ENCODE measurements at regions not wholly inside any gene's neighbourhood (a gene's known extent, or its start where the extent isn't known, plus 50 kb on each side); places are given as distances from the start of the nearest gene placed in this dataset.

- TF ChIP-seq CTCF (IDR thresholded peaks at IDR 0.05; ENCODE audit: low read length) (no peak), EZH2phosphoT487 (IDR thresholded peaks at IDR 0.05; ENCODE audit: low read length) (no peak), EZH2 (optimal IDR thresholded peaks at IDR 0.05; ENCODE audit: low read depth, low read length) (no peak)
Measured at GRCh38 chr9:107102011-107102410, 181.1 kb upstream of the RAD23B start.

Data from MM.1S (cell line).